ENCODE measurements at regions not wholly inside any gene's neighbourhood (a gene's known extent, or its start where the extent isn't known, plus 50 kb on each side); places are given as distances from the start of the nearest gene placed in this dataset.

DNA sequence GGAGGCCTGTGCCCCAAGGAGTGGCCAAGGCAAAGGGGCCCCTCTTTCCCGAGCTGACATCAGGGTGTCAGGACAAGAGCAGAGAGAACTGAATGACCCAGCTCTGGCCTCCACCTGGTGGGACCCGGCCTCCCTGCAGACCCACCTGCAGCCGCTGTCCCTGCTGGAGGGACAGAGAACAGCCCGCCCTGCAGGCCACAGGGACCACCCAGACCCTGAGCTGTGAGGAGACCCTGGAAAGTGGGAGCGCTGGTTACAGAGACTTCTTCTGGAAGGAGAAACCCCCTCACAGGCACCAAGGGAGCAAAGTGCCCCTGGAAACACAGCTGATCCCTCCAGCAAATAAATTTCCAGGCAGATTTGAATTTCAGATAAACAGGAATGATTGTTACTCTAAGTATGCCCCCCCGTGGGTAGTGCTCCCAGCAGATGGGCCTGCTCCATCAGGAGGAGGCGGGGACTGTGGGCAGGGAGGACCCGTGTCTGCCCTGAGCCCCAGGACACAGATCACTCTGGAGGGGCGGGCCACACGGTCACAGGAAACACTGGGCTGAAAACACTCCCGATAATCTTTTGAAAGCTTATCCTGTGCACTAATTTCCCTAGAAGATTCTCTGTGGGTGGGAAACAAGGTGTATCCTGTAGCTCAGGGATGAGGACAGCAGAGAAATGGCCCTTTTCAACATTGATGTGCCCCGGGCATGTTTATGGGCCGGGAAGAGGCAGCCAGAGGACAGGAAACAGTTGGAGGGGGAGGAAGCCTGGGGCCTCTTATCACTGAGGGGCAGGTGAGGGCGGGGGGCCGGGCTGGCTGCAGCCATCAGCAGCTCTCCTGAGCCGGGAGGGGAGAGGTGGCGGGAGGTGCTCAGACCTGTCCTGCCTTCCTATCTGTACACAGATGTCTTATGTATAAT lies 276.0 kb downstream of the ADGRD1 start (continued):
- TF ChIP-seq HOMEZ (CRISPR knock-in tag; IDR thresholded peaks at IDR 0.05) = no peak
- TF ChIP-seq STAT5B (CRISPR knock-in tag; IDR thresholded peaks at IDR 0.05) = no peak
- peak in 1 of 2 experiments; percentile 24; a peak in 1 of 4 replicates for TF ChIP-seq NONO (IDR thresholded peaks at IDR 0.05; ENCODE audit: low read depth in 2 of 2, low read length in 1 of 2)
- TF ChIP-seq POLR2G (IDR thresholded peaks at IDR 0.05; ENCODE audit: low read depth, low read length) = peak; percentile 76
- TF ChIP-seq, protein P1, sequence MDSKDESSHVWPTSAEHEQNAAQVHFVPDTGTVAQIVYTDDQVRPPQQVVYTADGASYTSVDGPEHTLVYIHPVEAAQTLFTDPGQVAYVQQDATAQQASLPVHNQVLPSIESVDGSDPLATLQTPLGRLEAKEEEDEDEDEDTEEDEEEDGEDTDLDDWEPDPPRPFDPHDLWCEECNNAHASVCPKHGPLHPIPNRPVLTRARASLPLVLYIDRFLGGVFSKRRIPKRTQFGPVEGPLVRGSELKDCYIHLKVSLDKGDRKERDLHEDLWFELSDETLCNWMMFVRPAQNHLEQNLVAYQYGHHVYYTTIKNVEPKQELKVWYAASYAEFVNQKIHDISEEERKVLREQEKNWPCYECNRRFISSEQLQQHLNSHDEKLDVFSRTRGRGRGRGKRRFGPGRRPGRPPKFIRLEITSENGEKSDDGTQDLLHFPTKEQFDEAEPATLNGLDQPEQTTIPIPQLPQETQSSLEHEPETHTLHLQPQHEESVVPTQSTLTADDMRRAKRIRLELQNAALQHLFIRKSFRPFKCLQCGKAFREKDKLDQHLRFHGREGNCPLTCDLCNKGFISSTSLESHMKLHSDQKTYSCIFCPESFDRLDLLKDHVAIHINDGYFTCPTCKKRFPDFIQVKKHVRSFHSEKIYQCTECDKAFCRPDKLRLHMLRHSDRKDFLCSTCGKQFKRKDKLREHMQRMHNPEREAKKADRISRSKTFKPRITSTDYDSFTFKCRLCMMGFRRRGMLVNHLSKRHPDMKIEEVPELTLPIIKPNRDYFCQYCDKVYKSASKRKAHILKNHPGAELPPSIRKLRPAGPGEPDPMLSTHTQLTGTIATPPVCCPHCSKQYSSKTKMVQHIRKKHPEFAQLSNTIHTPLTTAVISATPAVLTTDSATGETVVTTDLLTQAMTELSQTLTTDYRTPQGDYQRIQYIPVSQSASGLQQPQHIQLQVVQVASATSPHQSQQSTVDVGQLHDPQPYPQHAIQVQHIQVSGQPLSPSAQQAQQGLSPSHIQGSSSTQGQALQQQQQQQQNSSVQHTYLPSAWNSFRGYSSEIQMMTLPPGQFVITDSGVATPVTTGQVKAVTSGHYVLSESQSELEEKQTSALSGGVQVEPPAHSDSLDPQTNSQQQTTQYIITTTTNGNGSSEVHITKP (IDR thresholded peaks at IDR 0.05; ENCODE audit: partially characterized antibody) = peak; percentile 96
- TF ChIP-seq MTF1 (CRISPR knock-in tag; IDR thresholded peaks at IDR 0.05; ENCODE audit: borderline replicate concordance) = no peak
- TF ChIP-seq HMGN3 (IDR thresholded peaks at IDR 0.05; ENCODE audit: borderline replicate concordance, extremely low read depth, insufficient read length, low read depth, low read length) = peak; percentile 91
- TF ChIP-seq TCF3 (CRISPR knock-in tag; IDR thresholded peaks at IDR 0.05) = peak; percentile 86
- peak; percentile 79 for TF ChIP-seq SMAD4 (CRISPR knock-in tag; conservative IDR thresholded peaks at IDR 0.05)
- peak; percentile 87 for TF ChIP-seq DPF2 (IDR thresholded peaks at IDR 0.05)
- TF ChIP-seq CTBP1 (IDR thresholded peaks at IDR 0.05; ENCODE audit: borderline replicate concordance) = peak; percentile 94
- peak; percentile 16; the same call in 1 of the 2 replicates for TF ChIP-seq JUN (IDR thresholded peaks at IDR 0.05; ENCODE audit: borderline replicate concordance, low read depth, low read length)
- no peak for TF ChIP-seq JUN (CRISPR knock-in tag; IDR thresholded peaks at IDR 0.05; ENCODE audit: borderline replicate concordance)
- peak; percentile 86; the same call in 1 of the 2 replicates for TF ChIP-seq MTA3 (IDR thresholded peaks at IDR 0.05; ENCODE audit: borderline replicate concordance)
- TF ChIP-seq SUPT5H (IDR thresholded peaks at IDR 0.05) = peak; percentile 59
- TF ChIP-seq SRSF9 (IDR thresholded peaks at IDR 0.05; ENCODE audit: borderline replicate concordance, low read depth, low read length) = no peak
- no peak for TF ChIP-seq PHTF2 (CRISPR knock-in tag; IDR thresholded peaks at IDR 0.05)
- 0 out of 2 replicates have a peak, but pooled peaks have one; percentile 49 for TF ChIP-seq SPI1 (IDR thresholded peaks at IDR 0.05; ENCODE audit: borderline replicate concordance, low read depth, low read length)
- TF ChIP-seq TBL1XR1 (IDR thresholded peaks at IDR 0.05; ENCODE audit: low read length in 2 of 2) = 0 out of 4 replicates have a peak, but pooled peaks of 1 of the 2 experiments have one; percentile 27
- TF ChIP-seq TAL1 (IDR thresholded peaks at IDR 0.05) = peak; percentile 83
- TF ChIP-seq TAF1 (IDR thresholded peaks at IDR 0.05; ENCODE audit: control insufficient read depth, extremely low read depth, insufficient read depth, low read length, severe bottlenecking) = peak; percentile 41
- TF ChIP-seq ZNF263 (CRISPR knock-in tag; IDR thresholded peaks at IDR 0.05; ENCODE audit: borderline replicate concordance) = peak; percentile 97
